Naive thymus-derived CD8-positive, alpha-beta T cell (primary cell): ENCODE measurements at regions not wholly inside any gene's neighbourhood (a gene's known extent, or its start where the extent isn't known, plus 50 kb on each side); places are given as distances from the start of the nearest gene placed in this dataset.
"Not testable (repeated sequence)": the region's sequence is repeated elsewhere in the genome, so short reads cannot be mapped to it uniquely, and the experiment has no call there.

Experiments
- ATAC-seq, 2 donors: fragments of 150-1000 bp; cut with Tn5 transposase in 1 of 2; sonication (Bioruptor Pico), chemical (Tn5 transposase) in 1 of 2; 1 replicate in 1 of 2; 2 replicates in 1 of 2; pipeline ENCODE4 v1.10.0; 2021; ENCODE audit warnings: mild to moderate bottlenecking in 2 of 2, moderate library complexity in 2 of 2
- POLR2A ChIA-PET: fragments of 350-600 bp; sonication (Branson Sonifier 250); formaldehyde crosslinking; loops from one replicate; lab custom pipeline; 2021; ENCODE audit warnings: antibody characterized with exemption; lab: Charles Lee
- DNase-seq, 10 donors: peaks; one replicate each; pipeline versions ENCODE4 v3.0.0 to v3.0.0-alpha.2; 2020 to 2022
- H3K27ac Mint-ChIP-seq, 10 donors: one replicate each; pipeline ENCODE4 v1.8.0; 2020 to 2022; ENCODE audit warnings: mild to moderate bottlenecking in 10 of 10, mixed read lengths in 10 of 10, moderate library complexity in 4 of 10, inconsistent platforms in 1 of 10
- H3K27me3 Mint-ChIP-seq, 5 donors: one replicate each; pipeline ENCODE4 v1.8.0; 2021 to 2022; ENCODE audit warnings: mixed read lengths in 5 of 5
- H3K36me3 Mint-ChIP-seq, 3 donors: one replicate each; pipeline ENCODE4 v1.8.0; 2020 to 2022; ENCODE audit warnings: mixed read lengths in 3 of 3, mild to moderate bottlenecking in 2 of 3, inconsistent platforms in 1 of 3
- H3K4me1 Mint-ChIP-seq, 4 donors: one replicate each; pipeline ENCODE4 v1.8.0; 2021 to 2022; ENCODE audit warnings: mixed read lengths in 4 of 4
- H3K4me3 Mint-ChIP-seq, 10 donors: one replicate each; pipeline ENCODE4 v1.8.0; 2020 to 2022; ENCODE audit warnings: mild to moderate bottlenecking in 10 of 10, mixed read lengths in 10 of 10, moderate library complexity in 6 of 10, inconsistent platforms in 1 of 10
- H3K9me3 Mint-ChIP-seq, 9 donors: one replicate each; pipeline ENCODE4 v1.8.0; 2020 to 2022; ENCODE audit warnings: mixed read lengths in 9 of 9, mild to moderate bottlenecking in 3 of 9, inconsistent platforms in 1 of 9, moderate library complexity in 1 of 9

- DNase-seq (no peak), ATAC-seq (no peak)
- Mint-ChIP-seq H3K4me3 (no peak overlapping the region), H3K36me3 (no peaks in the 10 kb centered on the region), H3K4me1 (peaks cover 0 to 10% (median 0%) of the 10 kb centered on the region in 4 donors), H3K9me3 (no peaks in the 10 kb centered on the region), H3K27me3 (peaks cover 0 to 13% (median 4%) of the 10 kb centered on the region in 5 donors), H3K27ac (no peak overlapping the region)
- POLR2A ChIA-PET: no interaction called here
Observed at GRCh38 chr5:72597456-72597948, 90.3 kb upstream of the ZNF366 start.

- no peak for DNase-seq
- H3K9me3 Mint-ChIP-seq: no peaks in the 10 kb centered on the region
- H3K36me3 Mint-ChIP-seq: no peaks in the 10 kb centered on the region
- peaks cover 0 to 10% (median 0%) of the 10 kb centered on the region in 4 donors for H3K4me1 Mint-ChIP-seq
- ATAC-seq: no peak
- no peak overlapping the region for H3K27ac Mint-ChIP-seq
- POLR2A ChIA-PET: no interaction called here
- no peak overlapping the region for H3K4me3 Mint-ChIP-seq
- peaks cover 0 to 18% (median 4%) of the 10 kb centered on the region in 5 donors for H3K27me3 Mint-ChIP-seq
Observed at GRCh38 chr5:72596956-72597355, 89.7 kb upstream of the ZNF366 start.

- peaks cover 0 to under 1% (median 0%) of the 10 kb centered on the region in 9 donors for H3K9me3 Mint-ChIP-seq
- no peak overlapping the region for H3K27ac Mint-ChIP-seq
- peaks cover 7 to 23% (median 9%) of the 10 kb centered on the region in 5 donors for H3K27me3 Mint-ChIP-seq
- POLR2A ChIA-PET: no interaction called here
- ATAC-seq (no peak), DNase-seq (no peak)
- H3K36me3 Mint-ChIP-seq: no peaks in the 10 kb centered on the region
- H3K4me3 Mint-ChIP-seq: no peak overlapping the region
- H3K4me1 Mint-ChIP-seq: no peaks in the 10 kb centered on the region
Observed at GRCh38 chr5:72588640-72589039, 81.4 kb upstream of the ZNF366 start.

GRCh38 chr5:72587661-72588308 lies 80.6 kb upstream of the ZNF366 start:
- DNase-seq (no peak), ATAC-seq (no peak)
- peaks cover 0 to 4% (median 0%) of the 10 kb centered on the region in 9 donors for H3K9me3 Mint-ChIP-seq
- no peak overlapping the region for H3K4me3 Mint-ChIP-seq
- POLR2A ChIA-PET: no interaction called here
- H3K36me3 Mint-ChIP-seq: no peaks in the 10 kb centered on the region
- H3K4me1 Mint-ChIP-seq: no peaks in the 10 kb centered on the region
- peaks cover 7 to 23% (median 9%) of the 10 kb centered on the region in 5 donors for H3K27me3 Mint-ChIP-seq
- H3K27ac Mint-ChIP-seq: no peak overlapping the region

- peaks cover 8 to 15% (median 9%) of the 10 kb centered on the region in 5 donors for H3K27me3 Mint-ChIP-seq
- ATAC-seq (no peak), DNase-seq (no peak)
- peaks cover 0 to 5% (median 0%) of the 10 kb centered on the region in 9 donors for H3K9me3 Mint-ChIP-seq
- no peak overlapping the region for H3K4me3 Mint-ChIP-seq
- H3K4me1 Mint-ChIP-seq: no peaks in the 10 kb centered on the region
- H3K36me3 Mint-ChIP-seq: no peaks in the 10 kb centered on the region
- POLR2A ChIA-PET: no interaction called here
- peak overlapping the region in 1 of 10 donors; percentile 20 for H3K27ac Mint-ChIP-seq
Observed at GRCh38 chr5:72586788-72587530, 79.7 kb upstream of the ZNF366 start.

GRCh38 chr5:72584466-72584865 lies 77.3 kb upstream of the ZNF366 start:
- DNase-seq (no peak), ATAC-seq (no peak)
- POLR2A ChIA-PET: no interaction called here
- peaks cover 0 to 14% (median 4%) of the 10 kb centered on the region in 9 donors for H3K9me3 Mint-ChIP-seq
- peaks cover 4 to 11% (median 6%) of the 10 kb centered on the region in 5 donors for H3K27me3 Mint-ChIP-seq
- H3K4me3 Mint-ChIP-seq: no peak overlapping the region
- no peak overlapping the region for H3K27ac Mint-ChIP-seq
- H3K36me3 Mint-ChIP-seq: peaks cover 0 to 1% (median 0%) of the 10 kb centered on the region in 3 donors
- H3K4me1 Mint-ChIP-seq: no peaks in the 10 kb centered on the region

- DNase-seq, H3K4me1 Mint-ChIP-seq, ATAC-seq, H3K4me3 Mint-ChIP-seq, H3K27ac Mint-ChIP-seq, POLR2A ChIA-PET: not testable (repeated sequence)
- H3K27me3 Mint-ChIP-seq: peaks cover 8 to 32% (median 19%) of the 10 kb centered on the region in 5 donors
- peaks cover 0 to 38% (median 20%) of the 10 kb centered on the region in 9 donors for H3K9me3 Mint-ChIP-seq
- peaks cover 2 to 16% (median 3%) of the 10 kb centered on the region in 3 donors for H3K36me3 Mint-ChIP-seq
Observed at GRCh38 chr5:72579290-72579689, 72.1 kb upstream of the ZNF366 start.

GRCh38 chr5:72572236-72572765 lies 65.1 kb upstream of the ZNF366 start:
- Mint-ChIP-seq H3K4me3 (no peak overlapping the region), H3K27ac (no peak overlapping the region), H3K4me1 (no peaks in the 10 kb centered on the region), H3K9me3 (peaks cover 0 to 15% (median 5%) of the 10 kb centered on the region in 9 donors), H3K36me3 (peaks cover 0 to 11% (median 2%) of the 10 kb centered on the region in 3 donors), H3K27me3 (peaks cover 17 to 68% (median 28%) of the 10 kb centered on the region in 5 donors)
- ATAC-seq: no peak
- DNase-seq: no peak
- POLR2A ChIA-PET: no interaction called here

GRCh38 chr5:72569408-72569944 lies 62.3 kb upstream of the ZNF366 start:
- Mint-ChIP-seq H3K4me3 (no peak overlapping the region), H3K27me3 (peaks cover 16 to 55% (median 18%) of the 10 kb centered on the region in 5 donors), H3K9me3 (peaks cover 0 to 3% (median 0%) of the 10 kb centered on the region in 9 donors), H3K36me3 (no peaks in the 10 kb centered on the region), H3K27ac (no peak overlapping the region), H3K4me1 (no peaks in the 10 kb centered on the region)
- ATAC-seq: no peak
- DNase-seq: no peak
- POLR2A ChIA-PET: no interaction called here

GRCh38 chr5:72566746-72567145 lies 59.5 kb upstream of the ZNF366 start:
- Mint-ChIP-seq H3K4me3 (no peak overlapping the region), H3K9me3 (peaks cover 0 to 3% (median 0%) of the 10 kb centered on the region in 9 donors), H3K27me3 (peaks cover 15 to 34% (median 22%) of the 10 kb centered on the region in 5 donors), H3K27ac (no peak overlapping the region), H3K36me3 (no peaks in the 10 kb centered on the region), H3K4me1 (no peaks in the 10 kb centered on the region)
- DNase-seq: no peak
- POLR2A ChIA-PET: no interaction called here
- no peak for ATAC-seq

- ATAC-seq (no peak), DNase-seq (no peak)
- H3K36me3 Mint-ChIP-seq: no peaks in the 10 kb centered on the region
- no peak overlapping the region for H3K4me3 Mint-ChIP-seq
- H3K9me3 Mint-ChIP-seq: peaks cover 0 to 3% (median 0%) of the 10 kb centered on the region in 9 donors
- peaks cover 19 to 42% (median 26%) of the 10 kb centered on the region in 5 donors for H3K27me3 Mint-ChIP-seq
- no peaks in the 10 kb centered on the region for H3K4me1 Mint-ChIP-seq
- POLR2A ChIA-PET: no interaction called here
- H3K27ac Mint-ChIP-seq: no peak overlapping the region
Observed at GRCh38 chr5:72565513-72566289, 58.5 kb upstream of the ZNF366 start.

- Mint-ChIP-seq H3K4me3 (no peak overlapping the region), H3K9me3 (peaks cover 0 to 2% (median 0%) of the 10 kb centered on the region in 9 donors), H3K27me3 (peaks cover 14 to 33% (median 22%) of the 10 kb centered on the region in 5 donors), H3K27ac (no peak overlapping the region), H3K36me3 (no peaks in the 10 kb centered on the region), H3K4me1 (no peaks in the 10 kb centered on the region)
- POLR2A ChIA-PET: no interaction called here
- DNase-seq (no peak), ATAC-seq (no peak)
Observed at GRCh38 chr5:72562717-72563116, 55.5 kb upstream of the ZNF366 start.
